Upper lobe of left lung (tissue), 4 donors: ENCODE measurements at regions not wholly inside any gene's neighbourhood (a gene's known extent, or its start where the extent isn't known, plus 50 kb on each side); places are given as distances from the start of the nearest gene placed in this dataset.

Experiments used
- EP300 ChIP-seq, 4 donors: sonication (generic); formaldehyde crosslinking; IDR thresholded peaks; one replicate each; pipeline ENCODE4 v1.5.1; 2017; ENCODE audit warnings: antibody characterized with exemption in 4 of 4, control low read depth in 2 of 4
- TF ChIP-seq, protein P1 (sequence below), 6 experiments: fragments of 450-650 bp in 4 of 6; fragments of 200-600 bp in 2 of 6; sonication (generic) in 2 of 6; IDR thresholded peaks; one replicate each; pipeline ENCODE4 v1.5.1; 2016 to 2019; ENCODE audit warnings: antibody characterized with exemption in 6 of 6

DNA sequence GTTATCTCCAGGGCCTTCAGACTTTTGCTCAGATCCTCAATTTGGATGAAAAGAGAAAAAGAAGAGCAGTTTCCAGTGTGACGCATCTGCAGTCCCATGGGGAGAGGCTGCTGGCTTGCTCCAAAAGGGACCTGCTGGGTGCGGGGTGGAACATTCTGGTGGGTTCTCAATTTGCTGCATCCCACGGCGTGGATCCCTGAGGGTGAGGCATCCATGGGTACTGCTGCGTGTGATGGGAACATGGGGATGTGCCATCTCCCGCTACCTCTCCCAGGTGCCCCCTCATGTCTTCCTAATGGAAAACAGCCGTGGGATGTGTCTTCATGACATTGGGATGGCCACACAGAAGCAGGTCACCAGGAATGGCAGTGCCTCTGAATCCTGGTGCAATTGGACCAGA, 221.3 kb upstream of the AJAP1 start:
- TF ChIP-seq, protein P1, sequence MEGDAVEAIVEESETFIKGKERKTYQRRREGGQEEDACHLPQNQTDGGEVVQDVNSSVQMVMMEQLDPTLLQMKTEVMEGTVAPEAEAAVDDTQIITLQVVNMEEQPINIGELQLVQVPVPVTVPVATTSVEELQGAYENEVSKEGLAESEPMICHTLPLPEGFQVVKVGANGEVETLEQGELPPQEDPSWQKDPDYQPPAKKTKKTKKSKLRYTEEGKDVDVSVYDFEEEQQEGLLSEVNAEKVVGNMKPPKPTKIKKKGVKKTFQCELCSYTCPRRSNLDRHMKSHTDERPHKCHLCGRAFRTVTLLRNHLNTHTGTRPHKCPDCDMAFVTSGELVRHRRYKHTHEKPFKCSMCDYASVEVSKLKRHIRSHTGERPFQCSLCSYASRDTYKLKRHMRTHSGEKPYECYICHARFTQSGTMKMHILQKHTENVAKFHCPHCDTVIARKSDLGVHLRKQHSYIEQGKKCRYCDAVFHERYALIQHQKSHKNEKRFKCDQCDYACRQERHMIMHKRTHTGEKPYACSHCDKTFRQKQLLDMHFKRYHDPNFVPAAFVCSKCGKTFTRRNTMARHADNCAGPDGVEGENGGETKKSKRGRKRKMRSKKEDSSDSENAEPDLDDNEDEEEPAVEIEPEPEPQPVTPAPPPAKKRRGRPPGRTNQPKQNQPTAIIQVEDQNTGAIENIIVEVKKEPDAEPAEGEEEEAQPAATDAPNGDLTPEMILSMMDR (IDR thresholded peaks at IDR 0.05), result no peak
- TF ChIP-seq EP300 (IDR thresholded peaks at IDR 0.05), result no peak
